Smooth muscle cell (in vitro differentiated cells): ENCODE measurements at regions not wholly inside any gene's neighbourhood (a gene's known extent, or its start where the extent isn't known, plus 50 kb on each side); places are given as distances from the start of the nearest gene placed in this dataset.

ENCODE experiments used
- DNase-seq: peaks from one replicate; lab custom pipeline; 2025; ENCODE audit not compliant: unreplicated experiment; lab: John Stamatoyannopoulos, UW
- H2AFZ ChIP-seq: fragments of 200-600 bp; sonication (generic); 2 replicates; pipeline ENCODE4 v1.6.0; 2016; ENCODE audit warnings: antibody characterized with exemption, low read depth, mild to moderate bottlenecking
- H3F3A ChIP-seq: fragments of 200-600 bp; sonication (generic); 2 replicates; pipeline ENCODE4 v1.6.0; 2017; ENCODE audit warnings: antibody characterized with exemption, low read depth
- H3K27ac ChIP-seq: fragments of 200-600 bp; sonication (generic); 2 replicates; pipeline ENCODE4 v1.5.1; 2016; ENCODE audit warnings: low read depth, mild to moderate bottlenecking
- H3K27me3 ChIP-seq: fragments of 200-600 bp; sonication (generic); 2 replicates; pipeline ENCODE4 v1.6.1; 2016; ENCODE audit warnings: low read depth, mild to moderate bottlenecking
- H3K36me3 ChIP-seq: fragments of 200-600 bp; sonication (generic); 2 replicates; pipeline ENCODE4 v1.5.1; 2016; ENCODE audit warnings: low read depth
- H3K4me1 ChIP-seq: fragments of 200-600 bp; sonication (generic); 2 replicates; pipeline ENCODE4 v1.5.1; 2016; ENCODE audit warnings: low read depth
- H3K4me2 ChIP-seq: fragments of 200-600 bp; sonication (generic); 2 replicates; pipeline ENCODE4 v1.6.0; 2016; ENCODE audit warnings: mild to moderate bottlenecking
- H3K4me3 ChIP-seq: fragments of 200-600 bp; sonication (generic); 2 replicates; pipeline ENCODE4 v1.5.1; 2016; ENCODE audit warnings: mild to moderate bottlenecking
- H3K79me2 ChIP-seq: fragments of 200-600 bp; sonication (generic); 2 replicates; pipeline ENCODE4 v1.6.0; 2016; ENCODE audit warnings: low read depth, mild to moderate bottlenecking
- H3K9ac ChIP-seq: fragments of 200-600 bp; sonication (generic); 2 replicates; pipeline ENCODE4 v1.6.0; 2016; ENCODE audit warnings: low read depth
- H3K9me3 ChIP-seq: fragments of 200-600 bp; sonication (generic); replicated peaks from 2 replicates; pipeline ENCODE4 v1.5.1; 2016; ENCODE audit warnings: low read depth
- H4K20me1 ChIP-seq: fragments of 200-600 bp; sonication (generic); 2 replicates; pipeline ENCODE4 v1.6.0; 2016; ENCODE audit warnings: low read depth
- WGBS: methylation state at CpG from one replicate; pipeline ENCODE4 v1.1.7; 2016; ENCODE audit warnings: low lambda C conversion rate; 5-methylcytosine and 5-hydroxymethylcytosine counted together
- TF ChIP-seq, protein P1 (sequence below): fragments of 200-600 bp; sonication (generic); IDR thresholded peaks from 2 replicates; pipeline ENCODE4 v1.5.1; 2017; ENCODE audit warnings: borderline replicate concordance, mild to moderate bottlenecking, antibody characterized with exemption; ENCODE audit not compliant: insufficient read depth, poor library complexity, severe bottlenecking

DNA sequence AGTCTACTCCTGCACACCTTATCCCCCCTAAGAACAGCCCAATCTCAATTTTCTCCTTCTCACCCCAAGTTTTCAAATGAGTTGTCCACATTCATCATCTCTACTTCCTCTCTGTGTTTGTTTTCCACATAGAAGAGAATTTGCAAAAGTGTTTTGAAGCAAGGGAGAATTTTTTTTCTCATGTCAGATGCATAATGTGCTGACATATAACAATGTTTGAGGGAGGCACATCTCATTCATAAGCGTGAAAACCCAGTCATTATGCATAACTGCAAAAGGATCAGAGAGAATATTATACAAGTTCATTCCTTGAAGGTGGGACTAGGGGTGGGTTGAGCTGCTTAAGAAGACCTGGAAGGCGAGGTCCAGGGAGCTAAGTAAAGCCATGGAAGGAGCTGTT lies 80.8 kb upstream of the SLC1A4 start:
- H3K4me3 ChIP-seq, result no peak overlapping the region
- DNase-seq, result no peak
- peaks cover 12% of the 10 kb centered on the region for H3K4me1 ChIP-seq
- H3K27me3 ChIP-seq, result peaks cover 5% of the 10 kb centered on the region
- H3F3A ChIP-seq, result no peaks in the 10 kb centered on the region
- H3K9me3 ChIP-seq, result no peaks in the 10 kb centered on the region
- whole genome bisulfite sequencing, result 93% methylated on average over 2 of the region's 2 CpGs
- H3K9ac ChIP-seq, result no peak overlapping the region
- H3K4me2 ChIP-seq, result no peak overlapping the region
- H3K79me2 ChIP-seq, result no peaks in the 10 kb centered on the region
- no peak overlapping the region for H2AFZ ChIP-seq
- no peak overlapping the region for H3K27ac ChIP-seq
- H3K36me3 ChIP-seq, result no peaks in the 10 kb centered on the region
- no peaks in the 10 kb centered on the region for H4K20me1 ChIP-seq
- TF ChIP-seq, protein P1, sequence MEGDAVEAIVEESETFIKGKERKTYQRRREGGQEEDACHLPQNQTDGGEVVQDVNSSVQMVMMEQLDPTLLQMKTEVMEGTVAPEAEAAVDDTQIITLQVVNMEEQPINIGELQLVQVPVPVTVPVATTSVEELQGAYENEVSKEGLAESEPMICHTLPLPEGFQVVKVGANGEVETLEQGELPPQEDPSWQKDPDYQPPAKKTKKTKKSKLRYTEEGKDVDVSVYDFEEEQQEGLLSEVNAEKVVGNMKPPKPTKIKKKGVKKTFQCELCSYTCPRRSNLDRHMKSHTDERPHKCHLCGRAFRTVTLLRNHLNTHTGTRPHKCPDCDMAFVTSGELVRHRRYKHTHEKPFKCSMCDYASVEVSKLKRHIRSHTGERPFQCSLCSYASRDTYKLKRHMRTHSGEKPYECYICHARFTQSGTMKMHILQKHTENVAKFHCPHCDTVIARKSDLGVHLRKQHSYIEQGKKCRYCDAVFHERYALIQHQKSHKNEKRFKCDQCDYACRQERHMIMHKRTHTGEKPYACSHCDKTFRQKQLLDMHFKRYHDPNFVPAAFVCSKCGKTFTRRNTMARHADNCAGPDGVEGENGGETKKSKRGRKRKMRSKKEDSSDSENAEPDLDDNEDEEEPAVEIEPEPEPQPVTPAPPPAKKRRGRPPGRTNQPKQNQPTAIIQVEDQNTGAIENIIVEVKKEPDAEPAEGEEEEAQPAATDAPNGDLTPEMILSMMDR, result no peak

GRCh38 chr2:64910523-64910922 lies 78.7 kb upstream of the SLC1A4 start:
- Histone ChIP-seq H3K27me3 (peaks cover 3% of the 10 kb centered on the region), H3K9ac (no peak overlapping the region), H3K4me2 (no peak overlapping the region), H3K36me3 (no peaks in the 10 kb centered on the region), H3K4me1 (no peaks in the 10 kb centered on the region), H3K4me3 (no peak overlapping the region), H3K27ac (no peak overlapping the region), H3K9me3 (no peaks in the 10 kb centered on the region), H3F3A (no peaks in the 10 kb centered on the region), H3K79me2 (no peaks in the 10 kb centered on the region), H4K20me1 (no peaks in the 10 kb centered on the region), H2AFZ (no peak overlapping the region)
- TF ChIP-seq, protein P1, result no peak
- DNase-seq, result no peak
- 73% methylated on average over 4 of the region's 4 CpGs for WGBS

GRCh38 chr2:64910972-64911433 lies 78.2 kb upstream of the SLC1A4 start:
- Histone ChIP-seq H2AFZ (no peak overlapping the region), H3K9ac (no peak overlapping the region), H4K20me1 (no peaks in the 10 kb centered on the region), H3K9me3 (no peaks in the 10 kb centered on the region), H3K79me2 (no peaks in the 10 kb centered on the region), H3K36me3 (no peaks in the 10 kb centered on the region), H3K4me3 (no peak overlapping the region), H3K4me1 (no peaks in the 10 kb centered on the region), H3K4me2 (no peak overlapping the region), H3F3A (no peaks in the 10 kb centered on the region), H3K27me3 (peaks cover 3% of the 10 kb centered on the region), H3K27ac (no peak overlapping the region)
- DNase-seq, result no peak
- WGBS, result 83% methylated on average over 1 of the region's 1 CpG
- TF ChIP-seq, protein P1, result no peak

DNA sequence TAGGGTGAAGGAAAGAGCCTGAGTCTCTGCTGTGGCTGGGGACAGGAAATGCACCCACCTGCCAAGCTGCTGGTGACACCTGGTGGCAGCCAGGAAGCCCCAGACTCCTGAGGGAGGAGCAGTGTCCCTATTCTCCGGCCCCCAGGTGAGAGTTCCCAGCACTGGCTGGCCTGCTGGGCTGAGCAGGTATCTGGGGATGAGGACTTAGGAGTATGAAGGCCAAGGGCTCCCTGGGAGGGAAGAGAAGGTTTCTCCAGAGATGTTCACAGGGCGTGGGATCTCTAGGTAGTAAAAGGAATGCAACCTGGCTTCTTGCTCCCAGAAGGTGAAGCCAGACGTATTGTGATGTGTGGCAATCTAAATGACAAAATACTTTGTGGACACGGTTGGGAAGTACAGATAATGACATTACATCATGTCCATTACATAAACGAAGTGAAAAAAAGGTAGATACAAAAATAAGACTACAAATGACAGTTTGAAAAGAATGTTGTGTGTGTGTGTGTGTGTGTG lies 75.8 kb upstream of the SLC1A4 start:
- WGBS, result 47% methylated on average over 5 of the region's 5 CpGs
- H3K4me1 ChIP-seq, result no peaks in the 10 kb centered on the region
- no peak overlapping the region for H2AFZ ChIP-seq
- no peak overlapping the region for H3K27ac ChIP-seq
- no peaks in the 10 kb centered on the region for H3K36me3 ChIP-seq
- no peak overlapping the region for H3K4me2 ChIP-seq
- H3K9ac ChIP-seq, result no peak overlapping the region
- no peaks in the 10 kb centered on the region for H3K9me3 ChIP-seq
- no peaks in the 10 kb centered on the region for H3F3A ChIP-seq
- no peaks in the 10 kb centered on the region for H4K20me1 ChIP-seq
- H3K4me3 ChIP-seq, result no peak overlapping the region
- no peaks in the 10 kb centered on the region for H3K27me3 ChIP-seq
- TF ChIP-seq, protein P1, result peak; percentile 20
- no peak for DNase-seq
- no peaks in the 10 kb centered on the region for H3K79me2 ChIP-seq
